Loucy (cell line): ENCODE measurements at regions not wholly inside any gene's neighbourhood (a gene's known extent, or its start where the extent isn't known, plus 50 kb on each side); places are given as distances from the start of the nearest gene placed in this dataset.

Experiments used
- EZH2phosphoT487 ChIP-seq: fragments of 200-600 bp; IDR thresholded peaks from 2 replicates; pipeline ENCODE4 v1.6.1; 2018; ENCODE audit warnings: antibody characterized with exemption, mild to moderate bottlenecking, moderate library complexity, borderline replicate concordance
- TF ChIP-seq, protein P1 (sequence below): fragments of 200-600 bp; sonication (generic); conservative IDR thresholded peaks from 2 replicates; pipeline ENCODE4 v1.5.1; 2014; ENCODE audit warnings: mild to moderate bottlenecking, antibody characterized with exemption, low read length

DNA sequence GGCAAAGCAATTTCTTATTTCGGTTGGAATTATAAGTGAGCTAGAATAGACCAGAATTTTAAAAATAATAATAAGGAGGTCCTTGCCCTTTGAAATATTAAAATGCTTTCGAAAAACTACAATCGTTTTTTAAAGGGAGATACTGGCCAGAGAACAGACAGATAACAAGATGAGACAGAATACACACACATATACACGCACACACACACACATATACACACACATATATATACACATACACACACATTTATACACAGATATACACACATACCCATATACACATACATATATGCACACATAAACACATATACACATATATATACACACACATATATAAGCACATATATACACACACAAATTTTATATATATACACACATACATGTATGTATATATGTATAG, 175.3 kb upstream of the MIR17HG start:
- TF ChIP-seq, protein P1, sequence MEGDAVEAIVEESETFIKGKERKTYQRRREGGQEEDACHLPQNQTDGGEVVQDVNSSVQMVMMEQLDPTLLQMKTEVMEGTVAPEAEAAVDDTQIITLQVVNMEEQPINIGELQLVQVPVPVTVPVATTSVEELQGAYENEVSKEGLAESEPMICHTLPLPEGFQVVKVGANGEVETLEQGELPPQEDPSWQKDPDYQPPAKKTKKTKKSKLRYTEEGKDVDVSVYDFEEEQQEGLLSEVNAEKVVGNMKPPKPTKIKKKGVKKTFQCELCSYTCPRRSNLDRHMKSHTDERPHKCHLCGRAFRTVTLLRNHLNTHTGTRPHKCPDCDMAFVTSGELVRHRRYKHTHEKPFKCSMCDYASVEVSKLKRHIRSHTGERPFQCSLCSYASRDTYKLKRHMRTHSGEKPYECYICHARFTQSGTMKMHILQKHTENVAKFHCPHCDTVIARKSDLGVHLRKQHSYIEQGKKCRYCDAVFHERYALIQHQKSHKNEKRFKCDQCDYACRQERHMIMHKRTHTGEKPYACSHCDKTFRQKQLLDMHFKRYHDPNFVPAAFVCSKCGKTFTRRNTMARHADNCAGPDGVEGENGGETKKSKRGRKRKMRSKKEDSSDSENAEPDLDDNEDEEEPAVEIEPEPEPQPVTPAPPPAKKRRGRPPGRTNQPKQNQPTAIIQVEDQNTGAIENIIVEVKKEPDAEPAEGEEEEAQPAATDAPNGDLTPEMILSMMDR: no peak
- TF ChIP-seq EZH2phosphoT487: no peak
